Fibroblast of lung (primary cell): ENCODE measurements at regions not wholly inside any gene's neighbourhood (a gene's known extent, or its start where the extent isn't known, plus 50 kb on each side); places are given as distances from the start of the nearest gene placed in this dataset.

ENCODE experiments used
- EZH2 ChIP-seq: IDR thresholded peaks from 2 replicates; pipeline ENCODE4 v1.5.1; 2012; ENCODE audit warnings: low read length, control low read depth, mild to moderate bottlenecking; ENCODE audit errors: missing control alignments
- TF ChIP-seq, protein P1 (sequence below), 2 donors: IDR thresholded peaks in 1 of 2; conservative IDR thresholded peaks in 1 of 2; 1 replicate in 1 of 2; 2 replicates in 1 of 2; pipeline ENCODE4 v1.5.1; 2011 to 2012; ENCODE audit warnings: low read length in 2 of 2, control low read depth in 1 of 2, inconsistent platforms in 1 of 2, low read depth in 1 of 2, mild to moderate bottlenecking in 1 of 2

DNA sequence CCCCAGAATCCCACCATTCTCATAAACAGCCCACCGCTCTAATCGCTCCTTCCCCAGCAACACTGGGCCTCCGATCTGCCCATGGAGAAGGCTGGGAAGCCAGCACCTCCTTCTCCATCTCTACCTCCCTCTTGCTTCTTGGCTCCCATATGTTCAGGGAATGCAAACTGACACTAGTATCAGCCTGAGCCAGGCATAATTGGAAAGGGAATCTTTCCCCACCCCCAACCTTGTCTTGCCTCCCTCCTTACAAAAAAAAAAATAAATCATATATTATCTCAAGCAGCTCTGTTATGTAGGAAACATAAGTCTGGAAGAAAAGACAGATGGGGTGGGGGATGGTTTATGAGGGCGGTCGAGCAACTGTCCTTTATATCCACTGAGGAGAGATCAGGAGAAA, 127.2 kb downstream of the NAV1 start:
- TF ChIP-seq, protein P1, sequence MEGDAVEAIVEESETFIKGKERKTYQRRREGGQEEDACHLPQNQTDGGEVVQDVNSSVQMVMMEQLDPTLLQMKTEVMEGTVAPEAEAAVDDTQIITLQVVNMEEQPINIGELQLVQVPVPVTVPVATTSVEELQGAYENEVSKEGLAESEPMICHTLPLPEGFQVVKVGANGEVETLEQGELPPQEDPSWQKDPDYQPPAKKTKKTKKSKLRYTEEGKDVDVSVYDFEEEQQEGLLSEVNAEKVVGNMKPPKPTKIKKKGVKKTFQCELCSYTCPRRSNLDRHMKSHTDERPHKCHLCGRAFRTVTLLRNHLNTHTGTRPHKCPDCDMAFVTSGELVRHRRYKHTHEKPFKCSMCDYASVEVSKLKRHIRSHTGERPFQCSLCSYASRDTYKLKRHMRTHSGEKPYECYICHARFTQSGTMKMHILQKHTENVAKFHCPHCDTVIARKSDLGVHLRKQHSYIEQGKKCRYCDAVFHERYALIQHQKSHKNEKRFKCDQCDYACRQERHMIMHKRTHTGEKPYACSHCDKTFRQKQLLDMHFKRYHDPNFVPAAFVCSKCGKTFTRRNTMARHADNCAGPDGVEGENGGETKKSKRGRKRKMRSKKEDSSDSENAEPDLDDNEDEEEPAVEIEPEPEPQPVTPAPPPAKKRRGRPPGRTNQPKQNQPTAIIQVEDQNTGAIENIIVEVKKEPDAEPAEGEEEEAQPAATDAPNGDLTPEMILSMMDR (conservative IDR thresholded peaks at IDR 0.05 in 1 of 2, IDR thresholded peaks at IDR 0.05 in 1 of 2; ENCODE audit: low read depth in 1 of 2, low read length in 2 of 2): no peak
- no peak for TF ChIP-seq EZH2
